C4-2B (cell line): ENCODE measurements at regions not wholly inside any gene's neighbourhood (a gene's known extent, or its start where the extent isn't known, plus 50 kb on each side); places are given as distances from the start of the nearest gene placed in this dataset.

ENCODE experiments used
- CTCF ChIP-seq: fragments of 450-650 bp; conservative IDR thresholded peaks from 2 replicates; pipeline ENCODE4 v1.5.1; 2017; ENCODE audit warnings: mild to moderate bottlenecking
- ZFX ChIP-seq: fragments of 450-650 bp; IDR thresholded peaks from 2 replicates; pipeline ENCODE4 v1.6.1; 2017

- TF ChIP-seq CTCF (no peak), ZFX (no peak)
Measured at GRCh38 chr2:148567716-148568115, 76.8 kb upstream of the EPC2 start.
